Endothelial cell of umbilical vein (primary cell): ENCODE measurements at regions not wholly inside any gene's neighbourhood (a gene's known extent, or its start where the extent isn't known, plus 50 kb on each side); places are given as distances from the start of the nearest gene placed in this dataset.

Source experiments
- BruUV-seq: library from RNA; stranded (reverse); fragments of 400-500 nt; replicated peaks from 2 replicates; lab custom pipeline; 2021; lab: Mats Ljungman, UMichigan
- CTCF ChIA-PET: fragments of 300-600, 350-600 bp; sonication (Branson Sonifier 250); formaldehyde crosslinking; loops from one replicate; lab custom pipeline; 2021; ENCODE audit warnings: antibody characterized with exemption, inconsistent platforms; lab: Charles Lee
- POLR2A ChIA-PET: fragments of 300-600, 350-600 bp; sonication (Branson Sonifier 250); formaldehyde crosslinking; loops from one replicate; lab custom pipeline; 2021; ENCODE audit warnings: antibody characterized with exemption, inconsistent platforms; lab: Charles Lee
- DNase-seq: peaks from one replicate; pipeline ENCODE4 v3.0.0-alpha.2; 2011; ENCODE audit warnings: low read depth, low spot score
- FAIRE-seq: peaks from 2 replicates; lab custom pipeline; 2011; peaks lifted over from hg19 to GRCh38; lab: Jason Lieb, UNC
- H2AFZ ChIP-seq: 2 replicates; pipeline ENCODE4 v1.6.0; 2012; ENCODE audit warnings: low read depth, low read length, control low read depth, inconsistent platforms
- H3K27ac ChIP-seq: 2 replicates; pipeline ENCODE4 v1.5.1; 2011; ENCODE audit warnings: low read depth, mild to moderate bottlenecking, control low read depth, low read length, moderate library complexity; ENCODE audit not compliant: insufficient read depth
- H3K27me3 ChIP-seq, 2 experiments: 2 replicates each; pipeline versions ENCODE4 v1.6.0 to v1.6.1; 2011; ENCODE audit warnings: low read length in 2 of 2, mixed read lengths in 1 of 2; ENCODE audit not compliant: control insufficient read depth in 2 of 2, insufficient read depth in 2 of 2
- H3K36me3 ChIP-seq, 2 experiments: 2 replicates in 1 of 2; 3 replicates in 1 of 2; pipeline ENCODE4 v1.5.1; 2011; ENCODE audit warnings: low read length in 2 of 2, mild to moderate bottlenecking in 1 of 2, moderate library complexity in 1 of 2; ENCODE audit not compliant: control insufficient read depth in 2 of 2, insufficient read depth in 2 of 2; ENCODE audit errors: extremely low read depth in 1 of 2
- H3K4me1 ChIP-seq: 3 replicates; pipeline ENCODE4 v1.5.1; 2011; ENCODE audit warnings: mild to moderate bottlenecking, low read length; ENCODE audit not compliant: control insufficient read depth, insufficient read depth; ENCODE audit errors: extremely low read depth
- H3K4me2 ChIP-seq: 2 replicates; pipeline ENCODE4 v1.6.1; 2011; ENCODE audit warnings: low read length, control low read depth, mixed read lengths; ENCODE audit not compliant: insufficient read depth
- H3K4me3 ChIP-seq, 3 experiments: fragments of 200-600 bp in 1 of 3; sonication (generic), shearing (Covaris generic) in 1 of 3; replicated peaks in 1 of 3; 2 replicates each; pipeline ENCODE4 v1.5.1; 2011 to 2016; ENCODE audit warnings: control low read depth in 3 of 3, low read length in 3 of 3, mild to moderate bottlenecking in 2 of 3, inconsistent platforms in 1 of 3, low read depth in 1 of 3, moderate library complexity in 1 of 3; ENCODE audit not compliant: insufficient read depth in 1 of 3
- H3K79me2 ChIP-seq: 2 replicates; pipeline ENCODE4 v1.6.0; 2012; ENCODE audit warnings: low read length, inconsistent platforms; ENCODE audit not compliant: control insufficient read depth, insufficient read depth
- H3K9ac ChIP-seq: replicated peaks from 2 replicates; pipeline ENCODE3; 2011; ENCODE audit warnings: low read length, control low read depth; ENCODE audit not compliant: insufficient read depth; ENCODE audit errors: extremely low read depth
- H3K9me1 ChIP-seq: replicated peaks from 3 replicates; pipeline ENCODE4 v1.6.0; 2011; ENCODE audit warnings: mild to moderate bottlenecking, low read length; ENCODE audit not compliant: control insufficient read depth, insufficient read depth; ENCODE audit errors: extremely low read depth
- H3K9me3 ChIP-seq: replicated peaks from 2 replicates; pipeline ENCODE4 v1.5.1; 2012; ENCODE audit warnings: low read length, inconsistent platforms; ENCODE audit not compliant: control insufficient read depth, insufficient read depth
- H4K20me1 ChIP-seq: replicated peaks from 2 replicates; pipeline ENCODE3; 2011; ENCODE audit warnings: mild to moderate bottlenecking, low read length; ENCODE audit not compliant: control insufficient read depth, insufficient read depth; ENCODE audit errors: extremely low read depth
- CTCF ChIP-seq, 2 donors: IDR thresholded peaks; 1 replicate in 1 of 2; 2 replicates in 1 of 2; pipeline ENCODE4 v1.5.1; 2011; ENCODE audit warnings: low read length in 2 of 2, mild to moderate bottlenecking in 2 of 2, moderate library complexity in 2 of 2, control low read depth in 1 of 2, inconsistent platforms in 1 of 2, low read depth in 1 of 2; ENCODE audit not compliant: insufficient read depth in 1 of 2; ENCODE audit errors: extremely low read depth in 1 of 2
- EZH2 ChIP-seq: IDR thresholded peaks from 2 replicates; pipeline ENCODE4 v1.6.1; 2012; ENCODE audit warnings: borderline replicate concordance, low read depth, mild to moderate bottlenecking, moderate library complexity, low read length, inconsistent platforms; ENCODE audit not compliant: severe bottlenecking
- FOS ChIP-seq: IDR thresholded peaks from 2 replicates; pipeline ENCODE4 v1.6.1; 2011; ENCODE audit warnings: mild to moderate bottlenecking, low read length, moderate library complexity, borderline replicate concordance; ENCODE audit not compliant: insufficient read depth
- GATA2 ChIP-seq: IDR thresholded peaks from 2 replicates; pipeline ENCODE4 v1.7.0; 2011; ENCODE audit warnings: low read depth, mild to moderate bottlenecking, moderate library complexity, mixed read lengths, low read length; ENCODE audit not compliant: insufficient read length, insufficient read depth
- JUN ChIP-seq: IDR thresholded peaks from 2 replicates; pipeline ENCODE4 v1.6.1; 2011; ENCODE audit warnings: borderline replicate concordance, low read depth; ENCODE audit not compliant: insufficient read length, insufficient read depth
- MYC ChIP-seq: IDR thresholded peaks from one replicate; pipeline ENCODE4 v1.6.1; 2011; ENCODE audit warnings: mild to moderate bottlenecking, low read depth, low read length
- POLR2A ChIP-seq: IDR thresholded peaks from 2 replicates; pipeline ENCODE4 v1.6.1; 2012; ENCODE audit warnings: low read depth, mild to moderate bottlenecking, control low read depth, low read length
- POLR2AphosphoS5 ChIP-seq: IDR thresholded peaks from 2 replicates; pipeline ENCODE4 v1.6.1; 2012; ENCODE audit warnings: low read depth, mild to moderate bottlenecking, control low read depth, low read length, moderate library complexity; ENCODE audit not compliant: insufficient read depth
- dilution Hi-C: fragments of 300-500 bp; cut with MboI; formaldehyde crosslinking; loops from one replicate; pipeline ENCODE4 v1.15.0; 2019; ENCODE audit warnings: low sequenced_read_pairs; ENCODE audit not compliant: extremely low pct_ligation_motif_present
- intact Hi-C: fragments of 100-400 bp; cut with micrococcal nuclease; formaldehyde crosslinking; loops from one replicate; pipeline ENCODE4 v1.10.0; 2022
- TF ChIP-seq, protein P1 (sequence below): IDR thresholded peaks from 2 replicates; pipeline ENCODE4 v1.6.1; 2011; ENCODE audit not compliant: insufficient read depth, insufficient read length

- no peak overlapping the region for H3K4me2 ChIP-seq
- no peaks in the 10 kb centered on the region for H3K79me2 ChIP-seq
- H3K9me3 ChIP-seq, result no peaks in the 10 kb centered on the region
- no peak overlapping the region for H2AFZ ChIP-seq
- ChIA-PET POLR2A (no interaction called here), CTCF (no interaction called here)
- dilution Hi-C loops (no loop called here), intact Hi-C loops (no loop called here)
- DNase-seq (no peak), FAIRE-seq (no peak)
- H3K9ac ChIP-seq, result no peak overlapping the region
- H3K36me3 ChIP-seq, result no peaks in the 10 kb centered on the region
- H4K20me1 ChIP-seq, result no peaks in the 10 kb centered on the region
- BruUV-seq, result no TSS peak
- H3K9me1 ChIP-seq, result no peaks in the 10 kb centered on the region
- H3K4me1 ChIP-seq, result no peaks in the 10 kb centered on the region
- no peak overlapping the region for H3K4me3 ChIP-seq
- no peaks in the 10 kb centered on the region for H3K27me3 ChIP-seq
- no peak overlapping the region for H3K27ac ChIP-seq
- TF ChIP-seq FOS (no peak), MYC (no peak), CTCF (IDR thresholded peaks at IDR 0.05; ENCODE audit: extremely low read depth in 1 of 2, insufficient read depth in 1 of 2, low read depth in 1 of 2, low read length in 2 of 2) (no peak), EZH2 (no peak), POLR2A (no peak), JUN (no peak), GATA2 (no peak), POLR2AphosphoS5 (no peak)
- TF ChIP-seq, protein P1, sequence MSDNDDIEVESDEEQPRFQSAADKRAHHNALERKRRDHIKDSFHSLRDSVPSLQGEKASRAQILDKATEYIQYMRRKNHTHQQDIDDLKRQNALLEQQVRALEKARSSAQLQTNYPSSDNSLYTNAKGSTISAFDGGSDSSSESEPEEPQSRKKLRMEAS, result no peak
These were observed 292.1 kb downstream of the LMO4 start for GRCh38 chr1:87620807-87621206.
